HepG2 (cell line): ENCODE measurements at regions not wholly inside any gene's neighbourhood (a gene's known extent, or its start where the extent isn't known, plus 50 kb on each side); places are given as distances from the start of the nearest gene placed in this dataset.

ENCODE experiments used
- ERF ChIP-seq: IDR thresholded peaks from 2 replicates; pipeline ENCODE4 v1.6.1; 2018; ENCODE audit warnings: missing biosample characterization, missing genetic modification reagents
- FOXK2 ChIP-seq: fragments of 450-650 bp; IDR thresholded peaks from 2 replicates; pipeline ENCODE4 v1.6.1; 2016
- GFI1 ChIP-seq: sonication (generic); formaldehyde crosslinking; IDR thresholded peaks from 2 replicates; pipeline ENCODE4 v1.5.0; 2020; ENCODE audit warnings: missing genetic modification reagents, mild to moderate bottlenecking, borderline replicate concordance
- HHEX ChIP-seq: IDR thresholded peaks from 2 replicates; pipeline ENCODE4 v1.6.1; 2016; ENCODE audit warnings: control low read depth
- HIVEP1 ChIP-seq: sonication (generic); formaldehyde crosslinking; IDR thresholded peaks from 2 replicates; pipeline ENCODE4 v1.4.0; 2020; ENCODE audit warnings: mild to moderate bottlenecking, missing genetic modification reagents
- HOXA3 ChIP-seq: sonication (generic); formaldehyde crosslinking; IDR thresholded peaks from 2 replicates; pipeline ENCODE4 v1.5.0; 2020; ENCODE audit warnings: missing genetic modification reagents
- HOXD1 ChIP-seq: sonication (generic); formaldehyde crosslinking; IDR thresholded peaks from 2 replicates; pipeline ENCODE4 v1.5.0; 2020; ENCODE audit warnings: missing genetic modification reagents
- LCORL ChIP-seq, 2 experiments: fragments of 450-650 bp in 1 of 2; sonication (generic) in 1 of 2; formaldehyde crosslinking in 1 of 2; IDR thresholded peaks; 2 replicates each; pipeline versions ENCODE4 v1.5.0 to v1.6.1; 2017 to 2020; ENCODE audit warnings: antibody characterized with exemption in 1 of 2, missing genetic modification reagents in 1 of 2
- MAZ ChIP-seq, 2 experiments: sonication (generic) in 1 of 2; formaldehyde crosslinking in 1 of 2; IDR thresholded peaks; 2 replicates each; pipeline versions ENCODE4 v1.5.0 to v1.6.1; 2012 to 2020; ENCODE audit warnings: low read depth in 2 of 2, mild to moderate bottlenecking in 2 of 2, borderline replicate concordance in 1 of 2, improper control_type of control experiment in 1 of 2, low read length in 1 of 2, missing genetic modification reagents in 1 of 2, moderate library complexity in 1 of 2
- RARA ChIP-seq: IDR thresholded peaks from 2 replicates; pipeline ENCODE4 v1.6.1; 2016; ENCODE audit warnings: missing genetic modification reagents, missing compliant biosample characterization
- RFX5 ChIP-seq: IDR thresholded peaks from 2 replicates; pipeline ENCODE4 v1.6.1; 2011; ENCODE audit warnings: low read depth, low read length, improper control_type of control experiment
- TSC22D2 ChIP-seq: sonication (generic); formaldehyde crosslinking; IDR thresholded peaks from 2 replicates; pipeline ENCODE4 v1.5.1; 2020; ENCODE audit warnings: missing genetic modification reagents, mild to moderate bottlenecking, borderline replicate concordance
- ZBTB38 ChIP-seq: sonication (generic); formaldehyde crosslinking; IDR thresholded peaks from 2 replicates; pipeline ENCODE4 v1.5.1; 2020; ENCODE audit warnings: mild to moderate bottlenecking, missing genetic modification reagents
- ZIK1 ChIP-seq: sonication (generic); formaldehyde crosslinking; IDR thresholded peaks from 2 replicates; pipeline ENCODE4 v1.5.0; 2020; ENCODE audit warnings: mild to moderate bottlenecking, low read depth, missing genetic modification reagents, borderline replicate concordance
- ZMYM2 ChIP-seq: sonication (generic); formaldehyde crosslinking; IDR thresholded peaks from 2 replicates; pipeline ENCODE4 v1.8.0; 2022; ENCODE audit warnings: mild to moderate bottlenecking, missing genetic modification reagents
- ZNF296 ChIP-seq: sonication (generic); formaldehyde crosslinking; conservative IDR thresholded peaks from 2 replicates; pipeline ENCODE4 v1.5.0; 2020; ENCODE audit warnings: mild to moderate bottlenecking, missing genetic modification reagents
- ZNF430 ChIP-seq: sonication (generic); formaldehyde crosslinking; IDR thresholded peaks from 2 replicates; pipeline ENCODE4 v1.9.0; 2021; ENCODE audit warnings: mild to moderate bottlenecking, missing genetic modification reagents
- ZNF556 ChIP-seq: sonication (generic); formaldehyde crosslinking; IDR thresholded peaks from 2 replicates; pipeline ENCODE4 v1.4.0; 2020; ENCODE audit warnings: mild to moderate bottlenecking, missing genetic modification reagents, borderline replicate concordance
- ZNF703 ChIP-seq: sonication (generic); formaldehyde crosslinking; IDR thresholded peaks from 2 replicates; pipeline ENCODE4 v1.5.1; 2020; ENCODE audit warnings: missing genetic modification reagents, mild to moderate bottlenecking, moderate library complexity, borderline replicate concordance
- ZNF768 ChIP-seq: sonication (generic); formaldehyde crosslinking; IDR thresholded peaks from 2 replicates; pipeline ENCODE4 v1.4.0; 2020; ENCODE audit warnings: missing genetic modification reagents
- ZNF772 ChIP-seq: sonication (generic); formaldehyde crosslinking; IDR thresholded peaks from 2 replicates; pipeline ENCODE4 v1.5.0; 2020; ENCODE audit warnings: mild to moderate bottlenecking, missing genetic modification reagents
- ZSCAN22 ChIP-seq: sonication (generic); formaldehyde crosslinking; IDR thresholded peaks from 2 replicates; pipeline ENCODE4 v1.4.0; 2020; ENCODE audit warnings: mild to moderate bottlenecking, missing genetic modification reagents
- TF ChIP-seq, protein P1 (sequence below): sonication (generic); formaldehyde crosslinking; IDR thresholded peaks from 2 replicates; pipeline ENCODE4 v1.5.0; 2020; ENCODE audit warnings: missing genetic modification reagents, mild to moderate bottlenecking, borderline replicate concordance
- TF ChIP-seq, protein P2 (sequence below): sonication (generic); formaldehyde crosslinking; IDR thresholded peaks from 2 replicates; pipeline ENCODE4 v1.4.0; 2020; ENCODE audit warnings: missing genetic modification reagents
- TF ChIP-seq, protein P3 (sequence below), 2 experiments: sonication (generic) in 1 of 2; formaldehyde crosslinking in 1 of 2; IDR thresholded peaks; 2 replicates each; pipeline versions ENCODE4 v1.4.0 to v1.6.1; 2016 to 2020; ENCODE audit warnings: borderline replicate concordance in 1 of 2, low read depth in 1 of 2, mild to moderate bottlenecking in 1 of 2, missing genetic modification reagents in 1 of 2

DNA sequence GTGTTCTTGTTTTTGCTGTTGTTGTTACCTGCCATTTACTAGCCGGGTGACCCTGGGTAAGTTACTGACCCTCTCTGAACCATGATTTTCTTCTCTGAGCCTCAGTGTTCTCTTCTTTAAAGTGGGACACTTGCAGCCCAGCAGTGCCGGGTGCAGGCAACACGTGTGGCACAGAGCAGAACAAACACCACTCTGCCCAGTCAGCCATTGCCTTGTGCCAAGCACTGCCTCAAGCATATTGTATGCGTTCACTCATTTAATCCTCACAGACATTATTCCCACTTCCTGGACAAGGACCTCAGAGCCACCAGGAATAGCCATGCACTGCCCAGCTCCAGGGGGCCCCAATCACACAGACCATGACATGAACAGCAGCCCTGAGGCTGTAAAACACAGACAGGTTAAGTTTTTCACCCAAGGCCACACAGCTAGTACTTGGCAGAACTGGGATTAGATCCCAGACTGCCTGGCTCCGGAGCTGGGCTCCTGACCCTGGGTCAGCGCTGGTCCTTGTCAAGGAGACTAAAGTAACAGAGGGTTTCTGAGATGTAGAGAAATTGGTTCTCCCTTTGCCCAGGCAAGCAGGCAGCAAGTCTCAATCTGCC is 74.0 kb upstream of the PTPN1 start (continued):
- TF ChIP-seq, protein P1, sequence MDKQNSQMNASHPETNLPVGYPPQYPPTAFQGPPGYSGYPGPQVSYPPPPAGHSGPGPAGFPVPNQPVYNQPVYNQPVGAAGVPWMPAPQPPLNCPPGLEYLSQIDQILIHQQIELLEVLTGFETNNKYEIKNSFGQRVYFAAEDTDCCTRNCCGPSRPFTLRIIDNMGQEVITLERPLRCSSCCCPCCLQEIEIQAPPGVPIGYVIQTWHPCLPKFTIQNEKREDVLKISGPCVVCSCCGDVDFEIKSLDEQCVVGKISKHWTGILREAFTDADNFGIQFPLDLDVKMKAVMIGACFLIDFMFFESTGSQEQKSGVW (CRISPR knock-in tag), result no peak
- TF ChIP-seq ZNF296, result no peak
- TF ChIP-seq RARA (CRISPR knock-in tag), result no peak
- no peak for TF ChIP-seq LCORL (IDR thresholded peaks at IDR 0.05)
- TF ChIP-seq LCORL (CRISPR knock-in tag; IDR thresholded peaks at IDR 0.05), result peak; percentile 17; the same call in 1 of the 2 replicates
- no peak for TF ChIP-seq TSC22D2
- no peak for TF ChIP-seq HIVEP1 (CRISPR knock-in tag)
- TF ChIP-seq HHEX, result no peak
- TF ChIP-seq ERF (CRISPR knock-in tag), result no peak
- no peak for TF ChIP-seq MAZ (IDR thresholded peaks at IDR 0.05; ENCODE audit: borderline replicate concordance, low read depth, low read length)
- 0 out of 2 replicates have a peak, but pooled peaks have one; percentile 18 for TF ChIP-seq MAZ (CRISPR knock-in tag; IDR thresholded peaks at IDR 0.05; ENCODE audit: low read depth)
- TF ChIP-seq ZNF703 (CRISPR knock-in tag), result no peak
- TF ChIP-seq ZNF430 (CRISPR knock-in tag), result no peak
- no peak for TF ChIP-seq GFI1 (CRISPR knock-in tag)
- TF ChIP-seq ZSCAN22 (CRISPR knock-in tag), result no peak
- TF ChIP-seq, protein P2, sequence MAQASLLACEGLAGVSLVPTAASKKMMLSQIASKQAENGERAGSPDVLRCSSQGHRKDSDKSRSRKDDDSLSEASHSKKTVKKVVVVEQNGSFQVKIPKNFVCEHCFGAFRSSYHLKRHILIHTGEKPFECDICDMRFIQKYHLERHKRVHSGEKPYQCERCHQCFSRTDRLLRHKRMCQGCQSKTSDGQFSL, result no peak
- no peak for TF ChIP-seq RFX5
- TF ChIP-seq FOXK2, result no peak
- no peak for TF ChIP-seq ZNF556 (CRISPR knock-in tag)
- no peak for TF ChIP-seq HOXD1
- no peak; the same call in 1 of the 2 replicates for TF ChIP-seq HOXA3 (CRISPR knock-in tag)
- 0 out of 2 replicates have a peak, but pooled peaks have one; percentile 23 for TF ChIP-seq ZNF772
- TF ChIP-seq ZIK1, result no peak
- TF ChIP-seq ZNF768, result peak; percentile 93
- TF ChIP-seq ZBTB38 (CRISPR knock-in tag), result peak; percentile 11; the same call in 1 of the 2 replicates
- peak; percentile 33; the same call in 1 of the 2 replicates for TF ChIP-seq ZMYM2 (CRISPR knock-in tag)
- TF ChIP-seq, protein P3, sequence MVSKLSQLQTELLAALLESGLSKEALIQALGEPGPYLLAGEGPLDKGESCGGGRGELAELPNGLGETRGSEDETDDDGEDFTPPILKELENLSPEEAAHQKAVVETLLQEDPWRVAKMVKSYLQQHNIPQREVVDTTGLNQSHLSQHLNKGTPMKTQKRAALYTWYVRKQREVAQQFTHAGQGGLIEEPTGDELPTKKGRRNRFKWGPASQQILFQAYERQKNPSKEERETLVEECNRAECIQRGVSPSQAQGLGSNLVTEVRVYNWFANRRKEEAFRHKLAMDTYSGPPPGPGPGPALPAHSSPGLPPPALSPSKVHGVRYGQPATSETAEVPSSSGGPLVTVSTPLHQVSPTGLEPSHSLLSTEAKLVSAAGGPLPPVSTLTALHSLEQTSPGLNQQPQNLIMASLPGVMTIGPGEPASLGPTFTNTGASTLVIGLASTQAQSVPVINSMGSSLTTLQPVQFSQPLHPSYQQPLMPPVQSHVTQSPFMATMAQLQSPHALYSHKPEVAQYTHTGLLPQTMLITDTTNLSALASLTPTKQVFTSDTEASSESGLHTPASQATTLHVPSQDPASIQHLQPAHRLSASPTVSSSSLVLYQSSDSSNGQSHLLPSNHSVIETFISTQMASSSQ (IDR thresholded peaks at IDR 0.05; ENCODE audit: low read depth), result no peak
- TF ChIP-seq, protein P3 (CRISPR knock-in tag; IDR thresholded peaks at IDR 0.05; ENCODE audit: borderline replicate concordance), result no peak
